NCI-H526 treated with DMSO at 0.1 percent for 48 hours (cell line): ENCODE measurements at regions not wholly inside any gene's neighbourhood (a gene's known extent, or its start where the extent isn't known, plus 50 kb on each side); places are given as distances from the start of the nearest gene placed in this dataset.
"Not testable (repeated sequence)": the region's sequence is repeated elsewhere in the genome, so short reads cannot be mapped to it uniquely, and the experiment has no call there.

Experiments
- DNase-seq: peaks from one replicate; lab custom pipeline; 2025; lab: John Stamatoyannopoulos, UW

DNA sequence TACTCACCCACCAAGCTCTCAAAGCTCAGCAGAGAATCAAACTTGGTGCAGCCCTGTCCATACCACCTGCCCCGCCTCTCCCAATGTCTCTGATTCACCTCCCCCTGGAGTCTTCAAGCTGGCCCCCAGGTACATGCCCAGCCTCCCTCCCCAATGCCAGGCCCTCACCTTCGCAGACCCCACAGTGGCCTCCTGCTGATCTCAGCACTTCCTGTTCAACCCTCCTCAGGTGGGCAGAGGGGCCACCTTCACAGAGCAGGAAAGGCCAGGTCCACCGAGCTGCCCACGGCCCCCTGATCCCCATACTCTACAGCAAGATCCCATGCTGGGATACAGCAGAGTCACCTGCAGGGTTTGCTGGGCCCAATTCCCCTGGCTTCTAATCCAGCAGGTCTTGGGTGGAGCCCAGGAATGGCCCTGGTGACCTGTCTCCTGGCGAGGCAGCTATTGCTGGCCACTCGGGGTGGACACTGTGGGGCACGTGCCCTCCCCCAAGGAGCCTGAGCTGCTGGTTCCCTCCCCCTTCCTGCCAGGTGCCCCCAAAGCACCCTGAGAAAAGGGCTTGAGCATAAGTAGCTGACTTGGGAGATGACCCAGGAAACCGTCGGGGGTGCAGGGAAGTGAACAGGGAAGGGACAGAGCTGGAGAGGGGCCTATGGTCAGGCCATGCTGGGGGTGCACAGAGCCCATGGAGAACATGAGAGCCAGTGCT, 150.7 kb downstream of the BRD1 start:
- DNase-seq: no peak

DNA sequence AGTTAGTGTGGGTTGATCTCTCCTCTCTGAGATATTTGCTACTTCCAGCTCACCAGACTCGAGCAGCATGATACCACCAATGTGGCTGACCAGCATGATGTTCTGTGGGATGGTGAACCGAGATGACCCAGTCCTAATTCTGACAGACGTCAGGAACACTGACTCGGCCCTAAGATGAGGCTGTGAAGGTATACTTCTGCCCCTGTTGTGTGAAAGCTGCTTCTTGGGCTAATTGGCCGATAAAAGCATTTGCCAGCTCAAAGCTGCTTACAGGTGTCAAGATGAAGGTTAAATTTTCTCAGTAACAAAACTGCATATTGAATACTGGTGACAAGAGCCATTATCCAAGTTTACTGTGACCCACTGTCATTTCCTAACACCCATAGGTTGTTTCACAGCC, 151.4 kb downstream of the BRD1 start:
- no peak for DNase-seq

DNA sequence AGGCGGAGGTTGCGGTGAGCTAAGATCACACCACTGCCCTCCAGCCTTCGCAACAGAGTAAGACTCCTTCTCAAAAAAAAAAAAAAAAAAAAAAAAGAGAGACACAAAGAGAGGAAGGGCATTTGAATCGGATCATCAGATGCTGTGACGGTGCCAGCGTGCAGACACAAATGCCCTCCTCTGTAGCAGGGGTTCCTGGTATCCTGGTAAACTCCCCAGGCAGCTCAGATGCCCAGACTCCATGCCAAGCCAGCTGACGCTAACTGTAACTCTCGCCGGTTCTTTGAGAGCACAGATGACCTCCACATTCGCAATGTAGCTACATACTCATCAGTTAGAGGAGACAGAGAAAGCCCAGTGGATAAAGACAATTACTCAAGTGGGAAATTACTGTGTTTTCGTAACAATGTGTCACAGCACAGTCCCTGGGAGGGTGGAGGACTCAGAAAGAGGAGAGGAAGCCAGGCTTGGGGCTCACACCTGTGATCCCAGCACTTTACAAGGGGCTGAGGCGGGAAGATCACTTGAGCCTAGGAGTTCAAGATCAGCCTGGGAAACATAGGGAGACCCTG, 153.1 kb downstream of the BRD1 start:
- no peak for DNase-seq

DNA sequence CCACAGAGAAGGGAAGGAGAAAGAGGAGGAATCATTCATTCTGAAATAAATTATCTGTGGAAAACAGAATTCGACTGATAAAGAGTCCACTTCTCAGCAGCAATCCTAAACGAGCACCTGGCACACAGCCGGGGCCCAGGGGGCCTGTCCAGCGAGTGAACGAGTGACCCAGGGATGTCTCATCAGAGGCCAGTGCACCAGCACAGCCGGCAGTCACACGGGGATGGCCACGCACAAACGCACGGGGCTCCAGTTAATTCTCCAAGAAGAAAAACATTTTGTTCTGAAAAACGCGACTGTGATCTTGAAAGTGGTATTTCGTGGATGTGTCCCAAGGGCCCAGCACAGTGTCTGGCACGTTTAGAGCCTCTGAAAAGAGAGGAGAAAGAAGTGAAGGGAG, 154.6 kb downstream of the BRD1 start:
- DNase-seq: no peak

DNA sequence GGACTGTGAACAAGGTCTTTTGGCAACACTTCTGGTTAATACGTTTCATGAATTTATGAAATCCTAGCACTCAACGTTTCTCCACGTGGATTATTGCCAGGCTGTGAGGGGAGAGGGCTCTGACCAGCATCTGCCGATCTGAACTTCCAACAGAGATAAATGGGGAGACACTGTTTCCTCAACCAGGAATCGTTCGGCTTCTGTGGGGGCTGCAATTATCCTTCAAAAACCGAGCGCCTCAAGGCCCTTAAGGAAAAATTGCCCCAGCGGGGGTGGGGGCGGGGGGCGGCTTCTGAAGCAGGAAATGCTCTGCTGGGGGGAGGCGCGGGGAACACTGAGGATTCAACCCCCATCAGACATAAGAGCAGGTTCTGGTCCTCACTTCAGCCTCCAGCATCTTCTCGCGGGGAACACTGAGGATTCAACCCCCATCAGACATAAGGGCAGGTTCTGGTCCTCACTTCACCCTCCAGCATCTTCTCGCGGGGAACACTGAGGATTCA, 155.6 kb downstream of the BRD1 start:
- no peak for DNase-seq

DNA sequence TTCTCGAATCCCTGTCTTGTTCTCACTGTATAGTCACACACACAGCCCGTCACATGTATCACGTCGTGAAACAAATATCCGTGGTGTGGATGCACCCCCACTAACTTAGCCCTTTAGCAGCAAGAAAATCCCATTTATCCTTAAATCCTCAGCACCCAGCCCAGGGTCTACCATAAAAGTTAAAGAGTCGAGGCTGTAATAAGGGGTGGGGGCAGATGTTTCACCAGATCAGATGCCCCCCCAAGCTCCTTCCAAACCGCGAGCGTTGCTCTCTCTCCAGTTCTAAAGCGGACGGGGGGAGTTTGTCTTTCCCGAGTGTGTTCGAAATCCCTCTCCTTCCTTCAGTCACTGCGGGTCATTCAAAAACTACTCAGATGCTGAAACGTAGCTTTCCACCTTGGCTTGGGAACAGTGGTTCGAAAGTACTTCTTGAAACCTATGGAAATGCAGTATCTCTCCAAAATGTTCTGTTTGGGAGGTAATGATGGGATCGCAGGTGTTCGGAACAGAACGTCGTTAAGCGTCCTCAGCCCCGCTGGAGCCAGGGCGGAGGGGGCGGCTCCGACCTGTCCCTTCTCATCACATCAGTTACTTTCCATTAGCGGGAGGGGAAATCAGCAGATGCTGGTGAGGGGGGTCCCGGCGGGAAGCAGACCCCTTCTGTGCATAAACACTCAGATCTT, 156.2 kb downstream of the BRD1 start:
- no peak for DNase-seq

DNA sequence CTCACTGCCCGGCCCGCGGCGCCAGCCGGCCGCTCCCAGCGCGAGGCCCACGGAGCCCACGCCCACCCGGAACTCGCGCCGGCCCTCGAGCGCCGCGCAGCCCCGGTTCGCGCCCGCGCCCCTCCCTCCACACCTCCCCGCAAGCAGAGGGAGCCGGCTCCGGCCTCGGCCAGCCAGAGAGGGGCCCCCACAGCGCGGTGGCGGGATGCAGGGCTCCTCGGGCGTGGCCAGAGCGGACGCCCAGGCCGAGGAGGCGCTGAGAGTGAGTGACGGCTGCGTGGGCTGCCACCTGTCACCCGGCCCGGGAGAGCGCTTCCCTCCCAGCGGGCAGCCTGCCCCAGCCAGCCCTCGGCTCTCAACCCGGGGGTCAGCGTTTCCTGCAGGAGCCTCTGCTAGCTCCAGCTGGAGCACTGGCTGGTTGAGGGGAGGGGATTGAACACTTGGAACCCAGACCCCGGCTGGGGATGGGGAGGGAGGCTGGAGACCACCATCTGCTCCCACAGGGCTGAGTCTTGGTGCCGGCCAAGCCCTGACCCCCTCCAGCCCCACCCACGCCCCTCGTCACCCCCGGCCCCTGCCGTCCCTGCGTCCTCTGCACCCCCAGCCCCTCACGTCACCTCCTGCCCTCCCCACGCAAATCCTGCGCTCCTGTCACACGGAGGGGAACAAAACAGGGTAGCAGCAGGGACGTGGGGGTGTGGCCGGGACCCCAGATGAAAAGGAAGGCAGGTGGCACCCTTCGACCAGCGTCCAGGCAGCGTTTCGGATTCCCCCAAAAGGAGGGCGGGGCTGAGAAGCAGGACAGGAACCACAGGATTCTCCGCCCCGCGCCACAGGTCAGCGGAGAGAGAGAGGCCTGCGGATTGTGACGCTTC, 157.0 kb downstream of the BRD1 start:
- DNase-seq: no peak

- DNase-seq: not testable (repeated sequence)
Observed at GRCh38 chr22:49669969-49670455, 157.7 kb downstream of the BRD1 start.

DNA sequence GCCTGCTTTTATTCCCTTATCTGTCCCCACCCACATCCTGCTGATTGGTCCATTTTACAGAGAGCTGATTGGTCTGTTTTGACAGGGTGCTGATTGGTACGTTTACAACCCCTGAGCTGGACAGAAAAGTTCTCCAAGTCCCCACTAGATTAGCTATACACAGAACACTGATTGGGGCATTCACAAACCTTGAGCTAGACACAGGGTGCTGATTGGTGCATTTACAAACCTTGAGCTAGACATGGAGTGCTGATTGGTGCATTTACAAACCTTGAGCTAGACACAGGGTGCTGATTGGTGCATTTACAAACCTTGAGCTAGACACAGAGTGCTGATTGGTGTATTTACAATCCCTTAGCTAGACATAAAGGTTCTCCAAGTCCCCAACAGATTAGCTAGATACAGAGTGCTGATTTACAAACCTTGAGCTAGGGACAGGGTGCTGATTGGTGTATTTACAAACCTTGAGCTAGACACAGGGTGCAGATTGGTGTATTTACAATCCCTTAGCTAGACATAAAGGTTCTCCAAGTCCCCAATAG, 158.2 kb downstream of the BRD1 start:
- DNase-seq: not testable (repeated sequence)

- no peak for DNase-seq
Observed at GRCh38 chr22:49668402-49668801, 159.3 kb downstream of the BRD1 start.

GRCh38 chr22:49667236-49667635, 160.4 kb downstream of the BRD1 start:
- no peak for DNase-seq

DNA sequence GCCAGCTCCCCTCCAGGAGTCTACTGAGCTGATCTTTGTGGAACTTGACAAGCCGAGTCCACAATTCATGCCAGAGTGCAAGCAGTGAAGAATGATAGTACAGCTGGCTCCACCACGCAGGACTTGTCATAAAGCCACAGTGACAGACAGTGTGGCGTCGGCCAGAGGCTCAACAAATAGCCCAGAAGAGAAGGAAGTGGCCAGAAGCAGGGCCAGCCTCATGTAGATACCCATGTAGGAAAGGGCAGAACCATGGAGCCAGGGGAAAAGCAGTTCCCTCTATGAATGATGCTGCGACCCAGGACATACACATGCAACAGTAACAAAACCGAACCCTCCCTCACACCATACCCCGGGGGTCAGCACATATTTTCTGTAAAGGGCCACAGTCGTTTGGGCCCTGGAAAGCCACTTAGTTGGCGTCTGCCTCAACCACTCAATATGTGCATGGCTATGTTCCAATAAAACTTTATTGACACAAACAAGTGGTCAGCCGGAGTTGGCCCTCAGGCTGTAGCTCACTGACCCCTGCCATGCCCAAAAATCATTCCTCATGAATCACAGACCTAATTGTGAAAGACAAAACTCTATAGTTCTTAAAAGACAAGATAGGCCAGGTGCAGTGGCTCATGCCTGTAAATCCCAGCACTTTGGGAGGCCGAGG, 161.4 kb downstream of the BRD1 start:
- no peak for DNase-seq

- no peak for DNase-seq
Observed at GRCh38 chr22:49664891-49665290, 162.8 kb downstream of the BRD1 start.

DNA sequence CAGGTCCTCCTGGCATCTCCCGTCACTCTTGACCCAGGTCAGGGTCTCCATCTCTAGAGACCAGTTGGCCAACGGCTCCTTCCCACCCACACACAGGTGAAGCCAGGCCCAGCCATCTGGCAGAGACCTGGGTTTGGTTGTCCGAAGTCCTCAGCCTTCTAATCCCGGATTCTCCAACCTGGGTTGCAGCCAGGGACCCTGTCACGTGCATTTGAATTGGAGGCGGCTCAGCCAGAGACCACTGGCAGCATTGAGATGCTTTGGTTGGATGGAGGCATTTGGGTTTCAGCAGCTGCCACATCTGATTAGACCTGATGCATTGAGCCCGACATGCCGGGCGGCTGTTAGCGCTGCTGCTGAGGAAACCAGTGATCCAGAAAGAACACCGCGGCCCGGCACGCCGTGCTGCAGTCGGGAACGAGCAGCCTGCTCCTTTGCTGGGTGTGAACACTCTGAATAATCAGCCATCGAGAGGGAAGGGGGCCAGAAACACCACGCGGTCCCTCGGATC, 163.2 kb downstream of the BRD1 start:
- no peak for DNase-seq

GRCh38 chr22:49663823-49664222, 163.8 kb downstream of the BRD1 start:
- DNase-seq: no peak

- no peak for DNase-seq
Observed at GRCh38 chr22:49663311-49663711, 164.4 kb downstream of the BRD1 start.

DNA sequence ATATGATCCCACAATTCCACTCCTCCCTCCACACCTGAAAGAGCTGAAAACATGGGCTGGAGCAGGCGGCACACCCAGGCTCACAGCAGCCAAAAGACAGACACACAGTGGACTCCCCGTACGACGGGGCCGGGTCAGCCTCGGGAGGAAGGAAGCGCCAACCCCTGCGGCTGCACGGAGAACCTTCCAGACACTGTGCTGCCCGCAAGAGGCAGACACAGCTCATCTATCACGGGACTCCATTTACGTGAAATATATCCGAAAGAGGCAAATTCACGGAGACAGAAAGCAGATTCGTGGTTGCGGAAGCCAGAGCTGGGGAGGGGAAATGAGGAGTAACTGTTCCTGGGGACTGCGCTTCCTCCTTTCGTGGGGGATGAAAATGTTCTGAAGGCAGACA, 165.0 kb downstream of the BRD1 start:
- DNase-seq: no peak

DNA sequence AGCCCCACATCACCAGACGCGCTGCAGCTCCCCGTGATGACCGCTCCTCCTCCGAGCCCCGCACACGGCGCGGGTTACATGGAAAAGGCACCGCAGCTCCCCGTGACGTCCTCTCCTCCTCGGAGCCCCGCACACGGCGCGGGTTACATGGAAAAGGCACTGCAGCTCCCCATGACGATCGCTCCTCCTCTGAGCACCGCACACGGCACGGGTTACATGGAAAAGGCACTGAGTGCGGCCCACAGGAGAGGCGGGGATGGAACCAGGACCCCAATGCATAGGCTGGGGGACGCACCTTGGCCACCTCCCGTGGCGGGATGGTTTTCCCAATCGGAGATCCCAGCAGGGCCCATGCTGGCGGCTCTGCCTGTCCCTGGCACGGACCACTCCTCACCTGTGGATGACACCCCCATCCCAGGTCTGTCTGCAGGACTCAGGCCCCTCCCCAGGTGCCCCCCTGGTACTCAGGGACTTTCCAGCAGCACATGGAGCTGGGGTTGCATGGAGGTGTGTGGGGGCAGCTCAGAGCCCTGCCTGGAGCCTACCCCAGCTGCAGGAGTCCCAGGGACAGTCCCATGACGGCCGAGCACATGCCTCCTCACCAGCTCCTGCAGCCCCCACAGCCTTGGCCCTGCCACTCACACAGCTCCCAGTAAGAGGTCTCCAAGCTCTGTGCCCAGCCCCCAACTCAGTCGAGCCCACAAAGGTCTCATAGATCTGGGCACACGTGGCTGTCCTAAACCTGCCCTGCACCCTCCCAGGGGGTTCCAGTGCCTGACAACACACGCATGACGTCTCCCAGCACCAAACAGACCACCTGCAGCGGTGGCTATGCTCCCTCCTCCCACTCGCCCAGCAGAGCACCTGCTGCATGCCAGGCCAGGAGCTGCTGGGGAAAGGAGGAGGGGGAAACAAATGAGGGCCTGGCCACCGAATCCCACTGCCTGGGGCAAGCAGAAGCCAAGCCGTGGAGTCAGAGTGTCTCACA, 166.6 kb downstream of the BRD1 start:
- DNase-seq: peak; percentile 5

- DNase-seq: no peak
Observed at GRCh38 chr22:49660321-49660720, 167.4 kb downstream of the BRD1 start.

GRCh38 chr22:49659924-49660315, 167.8 kb downstream of the BRD1 start:
- DNase-seq: no peak
